ENCODE measurements at regions not wholly inside any gene's neighbourhood (a gene's known extent, or its start where the extent isn't known, plus 50 kb on each side); places are given as distances from the start of the nearest gene placed in this dataset.

DNA sequence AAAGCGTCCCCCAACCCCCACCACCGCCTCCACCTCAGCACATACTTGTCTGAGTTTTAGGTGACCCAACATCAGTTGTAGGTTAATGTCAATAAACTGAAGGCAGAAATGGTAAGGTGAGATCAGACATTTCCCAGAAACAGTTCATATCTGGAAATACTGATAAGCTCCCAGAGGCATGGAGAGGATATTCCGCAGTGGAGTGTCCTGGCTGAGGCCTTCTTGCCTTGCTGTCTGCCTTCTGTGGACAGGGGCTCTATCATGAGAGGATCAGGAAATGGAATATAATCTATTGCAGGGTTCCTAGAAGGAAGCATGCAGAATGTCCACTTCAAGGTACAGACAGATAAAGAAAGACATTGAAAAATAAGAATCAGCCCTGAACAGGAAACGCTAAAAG lies 473.3 kb upstream of the MKI67 start (continued):
- TF ChIP-seq SMARCA4 (IDR thresholded peaks at IDR 0.05) (peak; percentile 89), RAD51 (IDR thresholded peaks at IDR 0.05; ENCODE audit: borderline replicate concordance, low read depth) (no peak)

DNA sequence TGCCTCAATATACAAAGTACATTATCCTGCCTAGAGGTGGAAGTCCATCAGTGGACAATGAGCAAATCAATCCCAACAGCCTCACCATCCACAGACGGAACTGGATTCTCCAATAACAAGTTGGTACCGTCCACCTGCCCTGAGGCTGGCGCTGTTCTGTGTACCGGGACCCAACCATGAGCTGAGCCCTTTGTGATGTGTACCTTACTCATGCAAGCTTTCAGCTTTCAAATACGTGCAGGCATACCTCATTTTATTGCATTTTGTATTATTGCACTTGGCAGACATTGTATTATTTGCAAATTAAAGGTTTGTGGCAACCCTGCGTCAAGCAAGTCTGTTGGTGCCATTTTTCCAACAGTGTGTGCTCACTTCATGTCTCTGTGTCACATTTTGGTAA lies 476.0 kb upstream of the MKI67 start:
- Histone ChIP-seq H4K20me1 (replicated peaks; ENCODE audit: control insufficient read depth, insufficient read depth, low read length) (no peaks in the 10 kb centered on the region), H3K9me1 (ENCODE audit: control insufficient read depth, insufficient read depth, low read length) (no peaks in the 10 kb centered on the region), H3K36me3 (ENCODE audit: control insufficient read depth, insufficient read depth, low read length) (peaks cover under 1% of the 10 kb centered on the region; the same call in 1 of the 3 replicates), H3K27ac (ENCODE audit: extremely low read depth, low read depth, low read length) (no peak overlapping the region), H2AFZ (ENCODE audit: low read depth, low read length) (no peak overlapping the region), H3K4me2 (ENCODE audit: insufficient read depth, low read length) (no peak overlapping the region), H3K27me3 (ENCODE audit: control insufficient read depth in 2 of 2, insufficient read depth in 2 of 2, low read length in 2 of 2) (no peaks in the 10 kb centered on the region), H3K9me3 (replicated peaks; ENCODE audit: control insufficient read depth, insufficient read depth, low read depth, low read length) (no peaks in the 10 kb centered on the region), H3K4me1 (replicated peaks in 1 of 2; ENCODE audit: control insufficient read depth in 2 of 2, insufficient read depth in 2 of 2, low read length in 2 of 2) (peaks cover 0 to 15% of the 10 kb centered on the region in 2 experiments; a peak in 4 of 5 replicates), H3K79me2 (ENCODE audit: control insufficient read depth, insufficient read depth, low read length) (no peaks in the 10 kb centered on the region), H3K4me3 (no peak overlapping the region), H3K9ac (ENCODE audit: insufficient read depth in 1 of 2, low read depth in 2 of 2, low read length in 2 of 2) (no peak overlapping the region)
- no peak for DNase-seq (ENCODE audit: extremely low read depth in 1 of 4, low spot score in 3 of 4)
- CTCF ChIA-PET (ENCODE audit: low intra/inter-chr PET ratio): no interaction called here
- in situ Hi-C loops (cut with MboI): no loop called here
- intact Hi-C loops (cut with micrococcal nuclease): no loop called here
- no peak for FAIRE-seq
- POLR2A ChIA-PET: no interaction called here
- 100% methylated on average over 4 of the region's 6 CpGs for WGBS (ENCODE audit: insufficient coverage, low coverage, missing lambda C conversion rate)
- no TSS peak for BruUV-seq (replicated peaks)
- no peak for ATAC-seq
- TF ChIP-seq ZFPM2 (CRISPR knock-in tag; IDR thresholded peaks at IDR 0.05) (no peak), MYBL2 (IDR thresholded peaks at IDR 0.05; ENCODE audit: low read depth) (no peak), MYBL2 (CRISPR knock-in tag; IDR thresholded peaks at IDR 0.05; ENCODE audit: borderline replicate concordance) (no peak), ARID3A (IDR thresholded peaks at IDR 0.05; ENCODE audit: borderline replicate concordance, low read depth, low read length) (no peak), BRF2 (IDR thresholded peaks at IDR 0.05; ENCODE audit: borderline replicate concordance, insufficient read depth, insufficient read length) (no peak), ZNF407 (IDR thresholded peaks at IDR 0.05; ENCODE audit: low read depth) (no peak), HNRNPH1 (optimal IDR thresholded peaks at IDR 0.05; ENCODE audit: low read depth, low read length) (no peak), FOXA3 (CRISPR knock-in tag; conservative IDR thresholded peaks at IDR 0.05 in 1 of 2, IDR thresholded peaks at IDR 0.05 in 1 of 2) (no peak)

All from K562 (cell line).